Adrenal gland (tissue), 5 donors: ENCODE measurements at regions not wholly inside any gene's neighbourhood (a gene's known extent, or its start where the extent isn't known, plus 50 kb on each side); places are given as distances from the start of the nearest gene placed in this dataset.

Experiments used
- CTCF ChIP-seq, 6 experiments: fragments of 450-650 bp in 4 of 6; fragments of 200-600 bp in 2 of 6; sonication (generic) in 1 of 6; IDR thresholded peaks; 1 replicate in 5 of 6; 2 replicates in 1 of 6; pipeline versions ENCODE4 v1.5.1 to v1.8.0; 2016 to 2021; ENCODE audit warnings: antibody characterized with exemption in 6 of 6, mild to moderate bottlenecking in 2 of 6, moderate library complexity in 1 of 6
- POLR2A ChIP-seq, 2 donors: fragments of 450-650 bp; IDR thresholded peaks; one replicate each; pipeline ENCODE4 v1.6.1; 2017; ENCODE audit warnings: antibody characterized with exemption in 2 of 2, mild to moderate bottlenecking in 2 of 2, moderate library complexity in 1 of 2
- donor health status: DM: no; HTN: no; CAD: no.

GRCh38 chr20:40471261-40471629 lies 217.8 kb downstream of the MAFB start:
- TF ChIP-seq POLR2A (IDR thresholded peaks at IDR 0.05) (no peak), CTCF (IDR thresholded peaks at IDR 0.05) (no peak)
